Bronchial epithelial cell (primary cell): ENCODE measurements at regions not wholly inside any gene's neighbourhood (a gene's known extent, or its start where the extent isn't known, plus 50 kb on each side); places are given as distances from the start of the nearest gene placed in this dataset.
"Not testable (repeated sequence)": the region's sequence is repeated elsewhere in the genome, so short reads cannot be mapped to it uniquely, and the experiment has no call there.

Experiments
- DNase-seq: peaks from one replicate; pipeline ENCODE4 v3.0.0-alpha.2; 2010; ENCODE audit warnings: low read depth
- FAIRE-seq: peaks from 2 replicates; lab custom pipeline; 2011; peaks lifted over from hg19 to GRCh38; lab: Jason Lieb, UNC
- H3K27me3 ChIP-seq: 2 replicates; pipeline ENCODE4 v1.5.1; 2011; ENCODE audit warnings: low read length; ENCODE audit not compliant: control insufficient read depth, insufficient read depth
- H3K36me3 ChIP-seq: 2 replicates; pipeline ENCODE4 v1.5.1; 2011; ENCODE audit warnings: low read length; ENCODE audit not compliant: control insufficient read depth, insufficient read depth
- H3K4me3 ChIP-seq: 2 replicates; pipeline ENCODE4 v1.5.1; 2011; ENCODE audit warnings: mild to moderate bottlenecking, low read depth, low read length, control low read depth
- TF ChIP-seq, protein P1 (sequence below): IDR thresholded peaks from 2 replicates; pipeline ENCODE4 v1.5.1; 2011; ENCODE audit warnings: mild to moderate bottlenecking, moderate library complexity, low read length, control low read depth, inconsistent platforms; ENCODE audit not compliant: insufficient read depth, severe bottlenecking

DNA sequence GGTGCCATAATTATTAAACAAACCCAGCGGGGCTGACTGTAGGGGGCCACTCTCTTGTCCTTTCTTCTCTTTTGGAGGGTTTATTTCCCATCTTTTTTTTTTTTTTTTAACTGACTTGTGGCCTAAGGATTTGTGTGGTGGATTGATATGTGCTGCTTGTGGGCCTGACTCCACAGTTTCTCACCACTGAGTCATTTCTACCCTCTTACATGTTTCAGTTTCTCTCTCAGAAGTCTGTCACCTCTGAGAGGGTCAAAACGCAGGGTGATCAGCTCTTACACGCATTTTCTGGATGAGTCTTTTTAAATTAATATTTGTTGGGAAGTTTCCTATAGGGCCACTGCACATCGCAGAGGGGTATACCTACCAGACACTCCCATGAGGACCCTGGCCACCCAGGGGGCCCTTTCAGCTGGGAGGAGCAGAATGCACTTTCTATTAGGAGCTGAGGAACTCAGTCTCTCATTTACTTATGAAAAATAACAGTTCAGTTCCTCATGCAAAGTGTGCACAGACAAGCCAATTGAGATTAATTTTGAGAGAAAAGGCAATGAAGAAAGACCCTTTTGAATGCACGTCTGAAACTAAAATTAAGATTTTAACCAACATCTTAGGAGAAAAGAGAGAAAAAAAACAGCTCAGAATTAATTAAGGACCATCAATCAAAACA, 407.9 kb downstream of the TECRL start:
- Histone ChIP-seq H3K36me3 (no peaks in the 10 kb centered on the region), H3K4me3 (no peak overlapping the region), H3K27me3 (no peaks in the 10 kb centered on the region)
- DNase-seq (no peak), FAIRE-seq (no peak)
- TF ChIP-seq, protein P1, sequence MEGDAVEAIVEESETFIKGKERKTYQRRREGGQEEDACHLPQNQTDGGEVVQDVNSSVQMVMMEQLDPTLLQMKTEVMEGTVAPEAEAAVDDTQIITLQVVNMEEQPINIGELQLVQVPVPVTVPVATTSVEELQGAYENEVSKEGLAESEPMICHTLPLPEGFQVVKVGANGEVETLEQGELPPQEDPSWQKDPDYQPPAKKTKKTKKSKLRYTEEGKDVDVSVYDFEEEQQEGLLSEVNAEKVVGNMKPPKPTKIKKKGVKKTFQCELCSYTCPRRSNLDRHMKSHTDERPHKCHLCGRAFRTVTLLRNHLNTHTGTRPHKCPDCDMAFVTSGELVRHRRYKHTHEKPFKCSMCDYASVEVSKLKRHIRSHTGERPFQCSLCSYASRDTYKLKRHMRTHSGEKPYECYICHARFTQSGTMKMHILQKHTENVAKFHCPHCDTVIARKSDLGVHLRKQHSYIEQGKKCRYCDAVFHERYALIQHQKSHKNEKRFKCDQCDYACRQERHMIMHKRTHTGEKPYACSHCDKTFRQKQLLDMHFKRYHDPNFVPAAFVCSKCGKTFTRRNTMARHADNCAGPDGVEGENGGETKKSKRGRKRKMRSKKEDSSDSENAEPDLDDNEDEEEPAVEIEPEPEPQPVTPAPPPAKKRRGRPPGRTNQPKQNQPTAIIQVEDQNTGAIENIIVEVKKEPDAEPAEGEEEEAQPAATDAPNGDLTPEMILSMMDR: no peak

DNA sequence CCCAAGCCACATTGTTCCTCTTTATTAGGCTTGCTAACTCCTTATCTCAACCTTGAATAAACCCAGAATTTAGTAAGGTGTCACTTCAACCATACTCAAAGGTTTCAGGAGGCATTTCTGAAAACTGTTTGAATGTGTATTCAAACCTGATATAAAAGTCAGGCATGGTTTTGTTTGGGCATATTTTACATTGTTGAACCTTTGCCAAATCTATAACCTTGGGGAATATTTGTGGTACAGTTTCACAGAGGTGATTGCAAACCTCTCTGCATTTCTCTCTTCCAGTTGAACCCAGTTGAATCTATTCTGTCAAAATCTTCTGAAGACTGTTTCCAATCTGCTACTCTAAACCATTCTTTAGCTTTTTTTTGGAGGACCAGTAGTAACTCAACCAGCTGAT, 409.0 kb downstream of the TECRL start:
- Histone ChIP-seq H3K36me3 (no peaks in the 10 kb centered on the region), H3K27me3 (no peaks in the 10 kb centered on the region), H3K4me3 (no peak overlapping the region)
- FAIRE-seq (no peak), DNase-seq (no peak)
- TF ChIP-seq, protein P1: no peak

DNA sequence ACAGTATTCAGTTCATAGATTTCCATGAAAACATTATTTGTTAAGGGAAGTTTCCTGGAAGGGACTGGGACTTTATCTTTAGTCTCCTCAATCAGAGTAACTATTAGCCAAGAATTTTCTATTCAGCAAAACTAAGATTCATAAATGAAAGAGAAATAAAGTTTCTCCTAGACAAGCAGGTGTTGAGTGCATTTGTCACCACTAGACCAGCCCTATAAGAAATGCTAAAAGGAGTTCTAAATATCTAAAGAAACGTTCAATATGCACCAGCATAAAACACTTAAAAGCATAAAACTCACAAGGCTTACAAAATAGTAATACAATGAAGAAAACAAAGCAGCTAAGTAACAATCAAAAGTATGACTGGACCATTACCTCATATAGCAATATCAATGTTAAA, 423.0 kb downstream of the TECRL start:
- FAIRE-seq (no peak), DNase-seq (no peak)
- TF ChIP-seq, protein P1: no peak

DNA sequence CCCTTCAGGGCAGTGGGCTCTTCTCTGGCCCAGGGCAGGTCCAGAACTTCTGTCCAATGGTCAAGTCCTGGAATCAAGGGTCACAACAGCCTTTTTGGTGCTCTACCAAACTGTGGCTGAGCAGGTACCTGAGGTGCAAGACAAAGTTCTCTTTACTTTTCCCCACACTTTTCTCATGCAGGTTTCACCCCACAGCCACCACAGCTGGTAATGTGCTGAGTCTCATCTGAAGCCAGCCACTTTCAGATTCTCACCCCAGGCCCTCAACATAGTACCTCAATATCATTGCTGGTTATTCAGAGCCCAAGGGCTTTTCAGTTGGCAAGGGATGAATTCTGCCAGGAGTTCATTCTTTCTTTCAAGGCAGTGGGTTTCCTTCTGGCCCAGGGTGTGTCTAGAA, 426.0 kb downstream of the TECRL start:
- TF ChIP-seq, protein P1: no peak
- peak; percentile 18 for FAIRE-seq
- Histone ChIP-seq H3K4me3 (no peak overlapping the region), H3K27me3 (no peaks in the 10 kb centered on the region), H3K36me3 (no peaks in the 10 kb centered on the region)
- DNase-seq: no peak

More for the DNA sequence above, 423.0 kb downstream of the TECRL start:
- Histone ChIP-seq H3K27me3 (no peaks in the 10 kb centered on the region), H3K4me3 (no peak overlapping the region), H3K36me3 (no peaks in the 10 kb centered on the region)

DNA sequence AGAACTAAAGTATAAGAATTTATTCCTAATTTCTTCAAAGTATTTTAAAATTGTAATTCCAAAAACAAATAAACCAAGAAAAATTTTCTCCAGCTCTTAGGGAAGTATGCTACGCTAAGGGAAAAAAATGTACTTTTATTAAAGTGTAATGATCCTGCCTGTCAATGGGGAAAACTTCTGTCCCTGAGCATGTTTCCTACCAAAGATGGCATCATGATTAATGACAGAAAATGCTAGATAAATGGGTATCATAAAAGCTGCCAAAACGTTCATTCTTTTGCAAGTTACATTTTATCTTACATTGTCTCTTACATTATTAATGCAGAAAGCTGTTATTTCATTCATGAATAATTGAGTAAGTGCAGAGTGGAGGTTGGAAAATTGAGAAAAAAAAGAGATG, 443.4 kb downstream of the TECRL start:
- FAIRE-seq: no peak

DNA sequence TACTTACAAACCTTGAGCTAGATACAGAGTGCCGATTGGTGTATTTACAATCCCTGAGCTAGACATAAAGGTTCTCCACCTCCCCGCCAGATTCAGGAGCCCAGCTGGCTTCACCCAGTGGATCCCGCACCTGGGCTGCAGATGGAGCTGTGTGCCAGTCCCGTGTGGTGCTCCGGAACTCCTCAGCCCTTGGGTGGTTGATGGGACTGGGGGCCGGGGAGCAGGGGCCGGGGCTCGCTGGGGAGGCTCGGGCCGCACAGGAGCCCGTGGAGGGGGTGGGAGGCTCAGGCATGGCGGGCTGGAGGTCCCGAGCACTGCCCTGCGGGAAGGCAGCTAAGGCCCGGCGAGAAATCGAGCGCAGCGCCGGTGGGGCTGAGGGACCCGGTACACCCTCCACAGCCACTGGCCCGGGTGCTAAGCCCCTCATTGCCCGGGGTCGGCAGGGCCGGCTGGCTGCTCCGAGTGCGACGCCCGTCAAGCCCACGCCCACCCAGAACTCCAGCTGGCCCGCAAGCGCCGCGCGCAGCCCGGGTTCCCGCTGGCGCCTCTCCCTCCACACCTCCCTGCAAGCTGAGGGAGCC, 466.5 kb downstream of the TECRL start:
- not testable (repeated sequence) for FAIRE-seq

More for the DNA sequence above, 443.4 kb downstream of the TECRL start:
- DNase-seq: no peak
- TF ChIP-seq, protein P1: no peak
- no peaks in the 10 kb centered on the region for H3K36me3 ChIP-seq
- H3K27me3 ChIP-seq: no peaks in the 10 kb centered on the region
- no peak overlapping the region for H3K4me3 ChIP-seq

More for the DNA sequence above, 466.5 kb downstream of the TECRL start:
- not testable (repeated sequence) for H3K36me3 ChIP-seq, DNase-seq, H3K27me3 ChIP-seq, H3K4me3 ChIP-seq
